ENCODE measurements at regions not wholly inside any gene's neighbourhood (a gene's known extent, or its start where the extent isn't known, plus 50 kb on each side); places are given as distances from the start of the nearest gene placed in this dataset.

GRCh38 chr6:8780653-8781052 is 345.3 kb upstream of the SLC35B3 start:
- DNase-seq: no peak

- DNase-seq: no peak
Measured at GRCh38 chr6:8764733-8765132, 329.4 kb upstream of the SLC35B3 start.

GRCh38 chr6:8760951-8761350 is 325.6 kb upstream of the SLC35B3 start:
- DNase-seq: no peak

GRCh38 chr6:8758412-8758811 is 323.1 kb upstream of the SLC35B3 start:
- DNase-seq: no peak

- DNase-seq: no peak
Measured at GRCh38 chr6:8750627-8751026, 315.3 kb upstream of the SLC35B3 start.

- DNase-seq: no peak
Measured at GRCh38 chr6:8749465-8749864, 314.1 kb upstream of the SLC35B3 start.

- no peak for DNase-seq
Measured at GRCh38 chr6:8743170-8743745, 307.9 kb upstream of the SLC35B3 start.

GRCh38 chr6:8739454-8739853 is 304.1 kb upstream of the SLC35B3 start:
- no peak for DNase-seq

GRCh38 chr6:8738951-8739350 is 303.6 kb upstream of the SLC35B3 start:
- no peak for DNase-seq

- no peak for DNase-seq
Measured at GRCh38 chr6:8736156-8736895, 301.0 kb upstream of the SLC35B3 start.

- no peak for DNase-seq
Measured at GRCh38 chr6:8733879-8734278, 298.5 kb upstream of the SLC35B3 start.

- no peak for DNase-seq
Measured at GRCh38 chr6:8731874-8732273, 296.5 kb upstream of the SLC35B3 start.

GRCh38 chr6:8710668-8711431 is 275.5 kb upstream of the SLC35B3 start:
- no peak for DNase-seq

GRCh38 chr6:8707956-8708772 is 272.8 kb upstream of the SLC35B3 start:
- peak; percentile 50 for DNase-seq

- no peak for DNase-seq
Measured at GRCh38 chr6:8707369-8707768, 272.0 kb upstream of the SLC35B3 start.

- DNase-seq: no peak
Measured at GRCh38 chr6:8705435-8706020, 270.2 kb upstream of the SLC35B3 start.

GRCh38 chr6:8703059-8703458 is 267.7 kb upstream of the SLC35B3 start:
- DNase-seq: no peak

- no peak for DNase-seq
Measured at GRCh38 chr6:8688821-8689220, 253.5 kb upstream of the SLC35B3 start.

- no peak for DNase-seq
Measured at GRCh38 chr6:8686077-8686476, 250.7 kb upstream of the SLC35B3 start.

GRCh38 chr6:8683204-8683603 is 247.9 kb upstream of the SLC35B3 start:
- DNase-seq: no peak

- DNase-seq: no peak
Measured at GRCh38 chr6:8679823-8680222, 244.5 kb upstream of the SLC35B3 start.

- DNase-seq: no peak
Measured at GRCh38 chr6:8678466-8678865, 243.1 kb upstream of the SLC35B3 start.

- no peak for DNase-seq
Measured at GRCh38 chr6:8674126-8674525, 238.8 kb upstream of the SLC35B3 start.

Data from DMS153 (cell line).